ENCODE measurements at regions not wholly inside any gene's neighbourhood (a gene's known extent, or its start where the extent isn't known, plus 50 kb on each side); places are given as distances from the start of the nearest gene placed in this dataset.

GRCh38 chr7:96952974-96953391, 52.4 kb upstream of the DLX6 start:
- no peak for DNase-seq
- H3K27ac ChIP-seq (ENCODE audit: low read depth in 1 of 2, low read length in 2 of 2), result no peak overlapping the region
- no peak for ATAC-seq (ENCODE audit: poor library complexity)
- H3K27ac Mint-ChIP-seq, result no peak overlapping the region
- H3K4me1 ChIP-seq (ENCODE audit: insufficient read depth, low read length), result no peaks in the 10 kb centered on the region
- TF ChIP-seq CTCF (IDR thresholded peaks at IDR 0.05), result no peak
- no peak overlapping the region for H3K4me3 ChIP-seq (ENCODE audit: low read length)
- ChIA-PET POLR2A (no interaction called here), CTCF (no interaction called here)
- no peaks in the 10 kb centered on the region for H3K36me3 Mint-ChIP-seq (ENCODE audit: low read depth)
- intact Hi-C loops (cut with DNase I, micrococcal nuclease), result no loop called here
- no peaks in the 10 kb centered on the region for H3K9me3 ChIP-seq (ENCODE audit: control insufficient read depth in 1 of 2, insufficient read depth in 1 of 2, low read length in 2 of 2)
- peaks cover 53% of the 10 kb centered on the region for H3K27me3 Mint-ChIP-seq
- peaks cover 0 to 11% of the 10 kb centered on the region in 2 experiments for H3K27me3 ChIP-seq (ENCODE audit: control insufficient read depth in 1 of 2, insufficient read depth in 2 of 2, low read length in 2 of 2)
- H3K9me3 Mint-ChIP-seq, result no peaks in the 10 kb centered on the region
- H3K4me1 Mint-ChIP-seq (ENCODE audit: low read depth), result no peaks in the 10 kb centered on the region
- H3K36me3 ChIP-seq (ENCODE audit: insufficient read depth, low read length), result no peaks in the 10 kb centered on the region
- no peak overlapping the region for H3K4me3 Mint-ChIP-seq

GRCh38 chr7:96953676-96954513, 51.5 kb upstream of the DLX6 start:
- ATAC-seq (ENCODE audit: poor library complexity) (no peak), DNase-seq (no peak)
- no peak overlapping the region for H3K4me3 Mint-ChIP-seq
- H3K27ac Mint-ChIP-seq, result no peak overlapping the region
- H3K36me3 ChIP-seq (ENCODE audit: insufficient read depth, low read length), result no peaks in the 10 kb centered on the region
- no peaks in the 10 kb centered on the region for H3K4me1 Mint-ChIP-seq (ENCODE audit: low read depth)
- H3K27me3 Mint-ChIP-seq, result peaks cover 59% of the 10 kb centered on the region
- H3K27me3 ChIP-seq (ENCODE audit: control insufficient read depth in 1 of 2, insufficient read depth in 2 of 2, low read length in 2 of 2), result peaks cover 0 to 18% of the 10 kb centered on the region in 2 experiments
- no peaks in the 10 kb centered on the region for H3K4me1 ChIP-seq (ENCODE audit: insufficient read depth, low read length)
- H3K4me3 ChIP-seq (ENCODE audit: low read length), result no peak overlapping the region
- ChIA-PET CTCF (no interaction called here), POLR2A (no interaction called here)
- no peak overlapping the region for H3K27ac ChIP-seq (ENCODE audit: low read depth in 1 of 2, low read length in 2 of 2)
- intact Hi-C loops (cut with DNase I, micrococcal nuclease), result no loop called here
- H3K36me3 Mint-ChIP-seq (ENCODE audit: low read depth), result no peaks in the 10 kb centered on the region
- TF ChIP-seq CTCF (IDR thresholded peaks at IDR 0.05), result no peak
- H3K9me3 ChIP-seq (ENCODE audit: control insufficient read depth in 1 of 2, insufficient read depth in 1 of 2, low read length in 2 of 2), result no peaks in the 10 kb centered on the region
- no peaks in the 10 kb centered on the region for H3K9me3 Mint-ChIP-seq
